ENCODE measurements at regions not wholly inside any gene's neighbourhood (a gene's known extent, or its start where the extent isn't known, plus 50 kb on each side); places are given as distances from the start of the nearest gene placed in this dataset.

GRCh38 chr4:124372916-124373315 is 339.6 kb downstream of the ANKRD50 start:
- TF ChIP-seq GATA2 (IDR thresholded peaks at IDR 0.05; ENCODE audit: low read depth, low read length) (no peak), GATA3 (IDR thresholded peaks at IDR 0.05; ENCODE audit: low read depth, low read length) (no peak)

Data from SH-SY5Y (cell line).